ENCODE measurements at regions not wholly inside any gene's neighbourhood (a gene's known extent, or its start where the extent isn't known, plus 50 kb on each side); places are given as distances from the start of the nearest gene placed in this dataset.

GRCh38 chr15:37452498-37452897 lies 352.1 kb upstream of the MEIS2 start:
- no peak for TF ChIP-seq CTCF (IDR thresholded peaks at IDR 0.05)
- no peak for TF ChIP-seq POLR2AphosphoS5 (IDR thresholded peaks at IDR 0.05; ENCODE audit: insufficient read depth in 1 of 2, low read depth in 1 of 2)

All from vagina (tissue), 2 donors.